Prostate gland (tissue), 2 donors: ENCODE measurements at regions not wholly inside any gene's neighbourhood (a gene's known extent, or its start where the extent isn't known, plus 50 kb on each side); places are given as distances from the start of the nearest gene placed in this dataset.

Experiments used
- CTCF ChIP-seq, 4 experiments: fragments of 200-600 bp in 2 of 4; fragments of 450-650 bp in 2 of 4; sonication (generic) in 2 of 4; IDR thresholded peaks; 1 replicate in 3 of 4; 2 replicates in 1 of 4; pipeline ENCODE4 v1.5.1; 2016 to 2019; ENCODE audit warnings: antibody characterized with exemption in 4 of 4, mild to moderate bottlenecking in 2 of 4, moderate library complexity in 2 of 4
- POLR2AphosphoS5 ChIP-seq: sonication (generic); formaldehyde crosslinking; IDR thresholded peaks from one replicate; pipeline ENCODE4 v1.6.1; 2017; ENCODE audit warnings: antibody characterized with exemption

DNA sequence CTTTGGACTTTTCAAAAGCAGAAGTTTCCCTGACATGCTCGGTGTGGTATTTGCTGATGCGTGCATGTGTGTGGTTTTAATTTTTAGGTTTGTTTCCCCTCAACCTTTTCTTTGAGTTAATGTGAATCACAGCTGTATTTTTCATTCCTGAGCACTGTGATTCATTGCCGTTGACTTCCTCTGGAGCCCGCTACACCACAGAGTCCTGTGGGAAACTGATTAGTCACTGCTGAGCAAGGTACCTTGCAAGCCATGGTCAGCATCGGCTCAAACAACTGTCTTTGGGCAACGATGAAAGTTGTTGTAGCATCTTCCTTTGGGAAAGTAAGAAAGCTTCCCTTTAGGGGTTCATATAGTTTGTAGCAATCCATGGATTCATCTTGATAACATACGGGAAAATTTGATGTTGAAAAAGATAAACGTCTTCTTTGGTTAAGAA is 57.5 kb downstream of the RIN2 start:
- TF ChIP-seq CTCF (IDR thresholded peaks at IDR 0.05) (no peak), POLR2AphosphoS5 (no peak)
